BLaER1 treated with 17β-estradiol and CSF1 and Interleukin-3, amounts not matched to agents 10 nM and 100 nM (cell line): ENCODE measurements at regions not wholly inside any gene's neighbourhood (a gene's known extent, or its start where the extent isn't known, plus 50 kb on each side); places are given as distances from the start of the nearest gene placed in this dataset.

Experiments
- H3K27ac ChIP-seq, 11 experiments: shearing (Covaris generic); formaldehyde crosslinking; 2 replicates each; pipeline ENCODE4 v1.8.1; 2022
- H3K27me3 ChIP-seq, 11 experiments: shearing (Covaris generic); formaldehyde crosslinking; 2 replicates each; pipeline ENCODE4 v1.8.1; 2022
- H3K36me3 ChIP-seq, 11 experiments: shearing (Covaris generic); formaldehyde crosslinking; 2 replicates each; pipeline ENCODE4 v1.8.1; 2022
- H3K4me1 ChIP-seq, 10 experiments: shearing (Covaris generic); formaldehyde crosslinking; 2 replicates each; pipeline ENCODE4 v1.8.1; 2022
- H3K4me2 ChIP-seq, 11 experiments: shearing (Covaris generic); formaldehyde crosslinking; 2 replicates each; pipeline ENCODE4 v1.8.1; 2022
- H3K4me3 ChIP-seq, 10 experiments: shearing (Covaris generic); formaldehyde crosslinking; 2 replicates each; pipeline ENCODE4 v1.8.1; 2022
- H3K9ac ChIP-seq, 11 experiments: shearing (Covaris generic); formaldehyde crosslinking; 2 replicates each; pipeline ENCODE4 v1.8.1; 2022
- H3K9me3 ChIP-seq, 11 experiments: shearing (Covaris generic); formaldehyde crosslinking; replicated peaks in 1 of 11; 2 replicates each; pipeline ENCODE4 v1.8.1; 2022
- H4K20me1 ChIP-seq, 11 experiments: shearing (Covaris generic); formaldehyde crosslinking; 2 replicates each; pipeline ENCODE4 v1.8.1; 2022
- Cebpa-rat ChIP-seq, 11 experiments: shearing (Covaris generic); IDR thresholded peaks; 2 replicates each; pipeline ENCODE4 v1.8.1; 2022

DNA sequence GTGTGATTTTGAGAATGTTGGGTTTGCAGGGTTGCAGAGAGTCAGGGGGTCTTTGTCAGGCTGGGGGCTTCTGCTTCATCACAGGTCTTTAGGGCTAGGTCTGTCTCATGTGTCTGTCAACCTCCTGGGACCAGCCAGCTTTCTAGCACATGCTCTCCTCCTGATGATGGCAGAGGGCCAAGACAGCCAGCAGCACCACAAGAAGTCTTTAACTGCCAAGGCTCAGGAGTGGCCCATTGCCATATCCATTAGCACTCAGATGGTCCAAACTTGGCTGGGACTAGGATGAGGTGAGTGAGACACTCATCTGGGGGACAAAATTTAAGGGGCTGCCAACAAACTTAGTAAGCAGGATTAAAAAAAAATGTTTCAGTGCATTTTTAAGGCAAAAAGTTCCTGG lies 384.2 kb upstream of the CDH10 start:
- Histone ChIP-seq H3K27ac (no peak overlapping the region), H3K36me3 (no peaks in the 10 kb centered on the region), H3K27me3 (no peaks in the 10 kb centered on the region), H3K4me1 (no peaks in the 10 kb centered on the region), H3K4me2 (no peak overlapping the region), H3K4me3 (no peak overlapping the region), H3K9ac (no peak overlapping the region), H3K9me3 (no peaks in the 10 kb centered on the region), H4K20me1 (no peaks in the 10 kb centered on the region)
- TF ChIP-seq Cebpa-rat (IDR thresholded peaks at IDR 0.05) = no peak

DNA sequence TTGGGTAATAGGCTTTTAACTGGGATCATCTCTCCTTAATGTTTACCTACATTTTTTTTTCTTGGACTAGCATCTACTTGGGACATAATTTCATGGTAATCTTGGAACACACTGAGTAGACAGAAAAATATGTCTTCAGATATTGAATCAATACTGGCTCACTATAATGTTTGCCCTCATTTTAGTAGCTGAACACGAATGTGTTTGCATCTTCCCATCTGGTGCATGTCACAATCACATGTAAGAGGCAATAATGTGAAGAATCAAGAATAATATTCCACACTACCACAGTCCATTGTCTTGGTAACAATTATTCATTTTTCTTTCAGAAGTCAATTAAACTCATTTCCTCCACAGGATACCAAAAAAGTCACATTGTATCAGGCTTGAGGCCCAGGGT lies 382.7 kb upstream of the CDH10 start:
- no peaks in the 10 kb centered on the region for H3K36me3 ChIP-seq
- H3K9ac ChIP-seq = no peak overlapping the region
- H3K27ac ChIP-seq = no peak overlapping the region
- H4K20me1 ChIP-seq = no peaks in the 10 kb centered on the region
- no peaks in the 10 kb centered on the region for H3K4me1 ChIP-seq
- H3K27me3 ChIP-seq = no peaks in the 10 kb centered on the region
- no peak overlapping the region for H3K4me2 ChIP-seq
- H3K9me3 ChIP-seq = no peaks in the 10 kb centered on the region
- TF ChIP-seq Cebpa-rat (IDR thresholded peaks at IDR 0.05) = no peak
- no peak overlapping the region for H3K4me3 ChIP-seq

DNA sequence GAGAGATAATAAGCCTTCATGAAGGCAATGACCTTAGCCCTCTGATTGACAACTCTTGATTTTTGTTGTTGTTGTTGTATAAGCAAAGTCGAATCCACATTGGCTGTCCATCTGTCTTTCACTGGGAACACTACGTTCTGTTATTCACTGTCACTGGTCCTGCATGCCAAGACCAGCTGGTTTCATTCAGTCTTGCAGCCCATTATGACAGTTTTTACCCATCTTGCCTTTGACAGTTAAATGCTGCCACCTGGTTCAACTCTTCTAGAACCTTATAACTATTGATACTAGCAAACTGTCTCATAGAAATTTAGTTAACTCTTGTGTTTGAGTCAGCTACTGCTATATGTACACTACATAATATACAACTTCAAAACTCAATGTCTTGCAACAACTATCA lies 382.3 kb upstream of the CDH10 start:
- Histone ChIP-seq H3K9ac (no peak overlapping the region), H3K4me2 (no peak overlapping the region)

DNA sequence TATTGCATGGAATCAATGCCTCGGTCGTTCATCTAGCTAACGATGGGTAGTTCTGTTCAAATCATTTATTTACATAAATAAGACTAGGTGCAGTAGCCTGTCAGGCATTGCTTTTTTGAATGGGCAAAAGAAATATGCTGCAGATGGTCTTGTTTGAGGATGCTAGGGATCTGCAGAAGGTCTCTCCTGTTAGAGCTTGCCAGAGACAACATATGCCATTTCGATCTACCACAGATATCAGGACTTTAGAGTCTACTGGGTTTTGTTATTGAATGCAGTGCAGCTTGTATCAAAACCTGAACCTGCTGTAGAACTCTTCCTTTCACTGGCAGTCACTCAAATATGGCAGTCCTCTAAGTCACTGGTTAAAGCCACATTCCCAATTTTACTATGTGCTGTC lies 381.1 kb upstream of the CDH10 start:
- Histone ChIP-seq H3K36me3 (no peaks in the 10 kb centered on the region), H3K9me3 (no peaks in the 10 kb centered on the region), H3K4me3 (no peak overlapping the region), H4K20me1 (no peaks in the 10 kb centered on the region), H3K4me2 (no peak overlapping the region), H3K27me3 (no peaks in the 10 kb centered on the region), H3K27ac (no peak overlapping the region), H3K4me1 (no peaks in the 10 kb centered on the region), H3K9ac (no peak overlapping the region)
- no peak for TF ChIP-seq Cebpa-rat (IDR thresholded peaks at IDR 0.05)

More for the DNA sequence above, 382.3 kb upstream of the CDH10 start:
- no peak for TF ChIP-seq Cebpa-rat (IDR thresholded peaks at IDR 0.05)
- no peaks in the 10 kb centered on the region for H3K27me3 ChIP-seq
- no peaks in the 10 kb centered on the region for H3K4me1 ChIP-seq
- H3K4me3 ChIP-seq = no peak overlapping the region
- no peak overlapping the region for H3K27ac ChIP-seq
- no peaks in the 10 kb centered on the region for H3K9me3 ChIP-seq
- no peaks in the 10 kb centered on the region for H4K20me1 ChIP-seq
- no peaks in the 10 kb centered on the region for H3K36me3 ChIP-seq

DNA sequence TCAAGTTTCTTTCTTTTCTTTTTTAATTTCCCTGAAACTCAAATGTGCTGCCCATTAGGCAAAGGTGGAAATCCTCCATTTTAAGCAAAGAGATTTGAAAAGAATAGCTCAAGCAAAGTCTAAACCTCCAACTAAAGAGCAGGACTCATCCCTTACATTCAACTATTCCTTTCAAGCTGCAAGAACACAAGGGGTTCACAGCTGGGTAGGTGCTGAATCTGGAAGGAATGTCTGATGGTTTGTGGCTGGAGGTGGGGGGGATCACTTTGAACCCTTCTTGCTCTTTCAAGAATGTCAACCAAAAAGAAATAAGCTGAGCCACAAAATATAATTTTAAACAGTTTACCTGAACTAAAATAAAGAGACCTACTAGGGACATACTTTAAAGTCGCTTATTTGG lies 375.7 kb upstream of the CDH10 start:
- Histone ChIP-seq H3K27ac (no peak overlapping the region), H3K27me3 (no peaks in the 10 kb centered on the region), H3K4me2 (no peak overlapping the region), H3K9ac (no peak overlapping the region), H4K20me1 (no peaks in the 10 kb centered on the region), H3K4me1 (no peaks in the 10 kb centered on the region), H3K9me3 (no peaks in the 10 kb centered on the region), H3K4me3 (no peak overlapping the region), H3K36me3 (no peaks in the 10 kb centered on the region)
- no peak for TF ChIP-seq Cebpa-rat (IDR thresholded peaks at IDR 0.05)

DNA sequence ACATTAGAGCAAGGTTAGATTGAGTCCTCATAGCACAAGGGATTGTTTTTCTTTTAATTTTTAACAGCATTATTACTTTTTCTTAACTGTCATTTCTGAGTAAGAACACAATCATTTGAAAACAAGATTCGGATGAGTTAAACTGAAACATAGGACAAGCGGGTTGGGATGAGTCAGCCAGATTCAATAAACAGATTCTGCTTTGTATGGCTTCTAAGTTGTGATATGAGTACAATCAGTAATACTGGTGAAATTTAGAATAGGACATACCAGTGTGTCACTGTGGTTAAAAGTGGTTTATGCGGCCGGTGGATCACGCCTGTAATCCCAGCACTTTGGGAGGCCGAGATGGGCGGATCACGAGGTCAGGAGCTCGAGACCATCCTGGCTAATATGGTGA lies 364.3 kb upstream of the CDH10 start:
- no peak overlapping the region for H3K4me2 ChIP-seq
- H3K9me3 ChIP-seq = no peaks in the 10 kb centered on the region
- H3K9ac ChIP-seq = no peak overlapping the region
- H4K20me1 ChIP-seq = no peaks in the 10 kb centered on the region
- TF ChIP-seq Cebpa-rat (IDR thresholded peaks at IDR 0.05) = no peak
- no peak overlapping the region for H3K27ac ChIP-seq
- no peaks in the 10 kb centered on the region for H3K27me3 ChIP-seq
- H3K36me3 ChIP-seq = no peaks in the 10 kb centered on the region
- H3K4me3 ChIP-seq = no peak overlapping the region
- no peaks in the 10 kb centered on the region for H3K4me1 ChIP-seq

DNA sequence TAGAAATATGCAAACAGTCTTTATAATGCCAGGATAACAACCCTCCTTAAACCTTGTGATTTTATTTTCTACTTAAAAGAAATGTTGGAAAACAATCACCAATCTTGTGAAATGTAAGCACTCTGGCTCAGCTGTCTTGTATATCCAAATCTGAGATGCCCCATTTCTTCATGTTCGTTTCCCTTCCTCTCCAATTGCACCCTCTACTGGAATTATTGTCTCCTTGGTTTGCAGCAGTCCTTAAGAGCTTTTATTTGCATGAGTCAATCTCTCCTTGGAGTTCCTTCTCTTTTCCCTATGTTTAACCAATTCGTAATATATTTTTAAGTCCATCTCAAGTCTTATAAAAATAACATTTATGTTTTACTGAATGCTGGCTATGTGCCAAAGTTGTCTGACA lies 362.0 kb upstream of the CDH10 start:
- Histone ChIP-seq H3K4me3 (no peak overlapping the region), H3K4me1 (no peaks in the 10 kb centered on the region), H3K9me3 (no peaks in the 10 kb centered on the region), H3K36me3 (no peaks in the 10 kb centered on the region), H3K9ac (no peak overlapping the region), H3K4me2 (no peak overlapping the region), H3K27ac (no peak overlapping the region), H3K27me3 (no peaks in the 10 kb centered on the region), H4K20me1 (no peaks in the 10 kb centered on the region)
- no peak for TF ChIP-seq Cebpa-rat (IDR thresholded peaks at IDR 0.05)

DNA sequence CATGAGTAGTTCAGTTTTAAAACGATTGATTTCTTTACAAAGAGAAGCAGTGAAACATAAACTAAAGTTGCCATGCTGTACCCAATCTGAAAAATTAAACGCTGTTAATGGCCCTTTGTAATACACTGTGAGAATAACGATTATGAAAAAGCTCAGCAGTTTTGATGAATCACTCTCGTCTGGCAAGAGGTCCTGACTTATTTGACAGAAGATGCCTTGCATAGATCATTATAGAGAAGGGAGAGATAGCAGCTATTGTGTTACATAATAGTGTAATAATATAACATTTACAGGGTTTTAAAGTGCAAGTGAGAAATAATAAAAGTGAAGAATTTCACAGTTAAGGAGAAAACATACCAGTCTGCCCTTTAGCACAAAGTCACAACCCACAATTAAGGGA lies 361.5 kb upstream of the CDH10 start:
- no peak for TF ChIP-seq Cebpa-rat (IDR thresholded peaks at IDR 0.05)
- no peaks in the 10 kb centered on the region for H3K9me3 ChIP-seq
- no peaks in the 10 kb centered on the region for H3K36me3 ChIP-seq
- no peak overlapping the region for H3K4me3 ChIP-seq
- H3K9ac ChIP-seq = no peak overlapping the region
- H3K27ac ChIP-seq = no peak overlapping the region
- H3K4me1 ChIP-seq = no peaks in the 10 kb centered on the region
- no peaks in the 10 kb centered on the region for H4K20me1 ChIP-seq
- no peaks in the 10 kb centered on the region for H3K27me3 ChIP-seq
- no peak overlapping the region for H3K4me2 ChIP-seq

DNA sequence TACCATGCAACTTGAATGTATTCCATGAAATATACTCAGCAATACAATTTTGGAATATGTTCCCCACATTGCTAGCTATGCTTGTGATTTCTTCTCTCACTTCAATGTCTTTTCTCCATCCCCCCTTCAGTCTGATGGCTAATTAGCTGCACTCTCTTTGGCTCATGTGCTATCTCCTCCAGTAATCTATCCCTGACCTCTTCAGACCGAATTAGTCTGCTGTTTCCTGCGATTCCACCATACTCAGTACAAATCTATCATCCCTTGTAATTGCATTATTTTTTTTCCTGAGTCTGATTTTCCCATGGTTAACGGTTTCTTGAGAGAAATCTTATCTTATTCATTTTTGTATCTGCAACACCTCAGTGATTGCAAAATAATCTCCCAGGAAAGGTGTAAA lies 360.7 kb upstream of the CDH10 start:
- no peaks in the 10 kb centered on the region for H3K27me3 ChIP-seq
- no peaks in the 10 kb centered on the region for H4K20me1 ChIP-seq
- H3K4me3 ChIP-seq = no peak overlapping the region
- H3K9me3 ChIP-seq = no peaks in the 10 kb centered on the region
- H3K4me1 ChIP-seq = no peaks in the 10 kb centered on the region
- no peak overlapping the region for H3K27ac ChIP-seq
- no peaks in the 10 kb centered on the region for H3K36me3 ChIP-seq
- no peak for TF ChIP-seq Cebpa-rat (IDR thresholded peaks at IDR 0.05)
- H3K4me2 ChIP-seq = no peak overlapping the region
- no peak overlapping the region for H3K9ac ChIP-seq

DNA sequence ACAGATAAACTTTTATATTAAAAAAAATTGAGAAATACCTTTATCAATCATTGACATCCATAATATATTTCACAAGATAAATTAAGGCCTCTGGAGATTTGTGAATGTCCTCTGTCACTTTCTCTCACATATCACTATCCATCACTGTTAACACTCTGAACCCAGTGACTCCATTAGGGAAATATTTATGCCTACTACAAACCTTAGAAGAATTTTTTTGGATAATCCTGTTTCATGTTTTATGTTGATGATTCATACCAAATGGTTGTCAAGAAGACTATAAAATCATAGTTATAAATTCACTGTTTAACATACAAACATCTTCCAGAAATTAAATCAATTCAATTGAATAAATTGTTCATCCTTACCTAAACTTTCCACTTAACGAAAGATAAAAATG lies 357.6 kb upstream of the CDH10 start:
- Histone ChIP-seq H3K4me1 (no peaks in the 10 kb centered on the region), H3K4me2 (no peak overlapping the region), H4K20me1 (no peaks in the 10 kb centered on the region), H3K4me3 (no peak overlapping the region), H3K36me3 (no peaks in the 10 kb centered on the region), H3K9ac (no peak overlapping the region), H3K9me3 (no peaks in the 10 kb centered on the region), H3K27ac (no peak overlapping the region), H3K27me3 (no peaks in the 10 kb centered on the region)
- TF ChIP-seq Cebpa-rat (IDR thresholded peaks at IDR 0.05) = no peak

DNA sequence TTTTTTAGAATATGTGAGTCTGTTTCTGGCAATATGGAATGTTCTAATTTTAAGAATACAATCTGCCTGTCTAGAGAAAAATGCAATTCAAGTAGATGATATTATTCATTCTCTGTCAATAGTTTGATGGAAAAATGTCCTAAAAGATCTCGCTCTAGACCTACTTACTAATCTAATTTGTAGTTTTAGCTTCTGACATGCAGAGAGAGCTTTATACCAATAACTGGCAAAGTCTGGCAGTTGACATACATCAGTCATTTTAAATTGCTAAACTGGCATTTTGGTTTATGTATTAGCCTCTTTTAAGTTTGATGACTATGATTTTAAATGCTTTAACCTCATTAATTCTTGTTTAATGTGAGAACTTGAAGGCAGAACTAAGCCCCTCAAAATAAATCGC lies 355.0 kb upstream of the CDH10 start:
- Histone ChIP-seq H3K27me3 (no peaks in the 10 kb centered on the region), H3K4me1 (no peaks in the 10 kb centered on the region), H3K36me3 (no peaks in the 10 kb centered on the region), H3K4me2 (no peak overlapping the region), H3K9me3 (peaks cover 0 to 12% (median 0%) of the 10 kb centered on the region in 11 experiments; a peak in 1 of 22 replicates), H4K20me1 (no peaks in the 10 kb centered on the region), H3K9ac (no peak overlapping the region), H3K4me3 (no peak overlapping the region), H3K27ac (no peak overlapping the region)
- TF ChIP-seq Cebpa-rat (IDR thresholded peaks at IDR 0.05) = no peak
